ENCODE measurements at regions not wholly inside any gene's neighbourhood (a gene's known extent, or its start where the extent isn't known, plus 50 kb on each side); places are given as distances from the start of the nearest gene placed in this dataset.

DNA sequence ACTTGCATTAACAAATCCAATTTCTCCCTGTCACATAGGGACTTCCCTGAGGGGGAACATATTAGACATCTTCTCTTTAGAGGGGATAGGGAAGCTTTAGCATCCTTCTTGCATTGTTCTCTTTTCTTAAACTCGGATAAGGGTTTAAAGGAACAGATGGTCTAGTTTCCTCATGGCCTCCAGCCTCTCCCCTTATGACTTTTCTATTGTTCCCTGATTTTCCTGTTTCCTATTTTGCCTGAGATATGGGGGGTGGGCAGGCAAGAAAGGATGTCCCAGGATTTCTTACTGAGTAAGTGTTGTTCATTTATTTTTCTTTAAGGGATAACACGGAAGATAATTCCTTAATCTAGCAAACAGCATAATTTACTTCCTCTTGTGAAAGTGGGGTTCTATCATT is 107.7 kb upstream of the MAGEE2 start:
- TF ChIP-seq, protein P1, sequence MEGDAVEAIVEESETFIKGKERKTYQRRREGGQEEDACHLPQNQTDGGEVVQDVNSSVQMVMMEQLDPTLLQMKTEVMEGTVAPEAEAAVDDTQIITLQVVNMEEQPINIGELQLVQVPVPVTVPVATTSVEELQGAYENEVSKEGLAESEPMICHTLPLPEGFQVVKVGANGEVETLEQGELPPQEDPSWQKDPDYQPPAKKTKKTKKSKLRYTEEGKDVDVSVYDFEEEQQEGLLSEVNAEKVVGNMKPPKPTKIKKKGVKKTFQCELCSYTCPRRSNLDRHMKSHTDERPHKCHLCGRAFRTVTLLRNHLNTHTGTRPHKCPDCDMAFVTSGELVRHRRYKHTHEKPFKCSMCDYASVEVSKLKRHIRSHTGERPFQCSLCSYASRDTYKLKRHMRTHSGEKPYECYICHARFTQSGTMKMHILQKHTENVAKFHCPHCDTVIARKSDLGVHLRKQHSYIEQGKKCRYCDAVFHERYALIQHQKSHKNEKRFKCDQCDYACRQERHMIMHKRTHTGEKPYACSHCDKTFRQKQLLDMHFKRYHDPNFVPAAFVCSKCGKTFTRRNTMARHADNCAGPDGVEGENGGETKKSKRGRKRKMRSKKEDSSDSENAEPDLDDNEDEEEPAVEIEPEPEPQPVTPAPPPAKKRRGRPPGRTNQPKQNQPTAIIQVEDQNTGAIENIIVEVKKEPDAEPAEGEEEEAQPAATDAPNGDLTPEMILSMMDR (conservative IDR thresholded peaks at IDR 0.05; ENCODE audit: low read length) = no peak
- TF ChIP-seq EZH2phosphoT487 (IDR thresholded peaks at IDR 0.05; ENCODE audit: borderline replicate concordance, low read depth, low read length) = no peak
- intact Hi-C loops (cut with micrococcal nuclease; ENCODE audit: unreplicated experiment) = no loop called here
- CTCF ChIA-PET (ENCODE audit: unreplicated experiment) = no interaction called here
- POLR2A ChIA-PET = no interaction called here
- Histone ChIP-seq H3K27ac (ENCODE audit: low read depth, low read length, poor library complexity, severe bottlenecking) (no peak overlapping the region), H3K4me3 (ENCODE audit: low read depth, low read length, poor library complexity, severe bottlenecking) (no peak overlapping the region), H3K4me2 (ENCODE audit: low read length) (no peak overlapping the region), H3K9me2 (ENCODE audit: insufficient read depth, low read length) (no peaks in the 10 kb centered on the region), H4K20me1 (ENCODE audit: insufficient read depth, low read length) (no peaks in the 10 kb centered on the region), H3K79me2 (ENCODE audit: insufficient read depth, low read depth, low read length) (no peaks in the 10 kb centered on the region), H3K9me3 (ENCODE audit: low read length) (no peaks in the 10 kb centered on the region), H3K36me3 (ENCODE audit: insufficient read depth, low read length) (no peaks in the 10 kb centered on the region), H3K4me1 (ENCODE audit: insufficient read depth, low read length, poor library complexity, severe bottlenecking) (no peaks in the 10 kb centered on the region), H2AFZ (ENCODE audit: low read length) (no peak overlapping the region)
- BruUV-seq (replicated peaks) = no TSS peak
- DNase-seq (ENCODE audit: low spot score) = no peak

DNA sequence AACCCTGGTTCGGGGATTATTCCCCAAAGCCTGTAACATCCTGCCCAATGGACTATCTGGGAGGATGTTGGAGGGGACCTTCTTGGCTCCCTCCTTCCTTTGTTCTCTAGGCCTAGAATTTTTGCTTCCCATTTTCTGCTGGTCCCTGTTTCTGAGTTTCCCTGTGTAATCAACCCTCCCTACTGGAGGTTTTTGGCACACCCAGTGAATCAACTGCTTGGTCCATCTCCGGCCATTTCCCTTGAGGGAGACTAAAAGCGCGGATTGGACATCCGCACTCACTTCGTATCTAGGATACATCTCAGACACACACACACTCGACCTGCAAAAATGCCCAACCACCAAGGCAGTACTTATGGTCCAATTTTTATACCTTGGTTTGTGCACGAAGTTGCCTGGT is 108.2 kb upstream of the MAGEE2 start:
- TF ChIP-seq EZH2phosphoT487 (IDR thresholded peaks at IDR 0.05; ENCODE audit: borderline replicate concordance, low read depth, low read length) = no peak
- TF ChIP-seq, protein P1 (conservative IDR thresholded peaks at IDR 0.05; ENCODE audit: low read length) = no peak
- Histone ChIP-seq H3K4me2 (ENCODE audit: low read length) (no peak overlapping the region), H4K20me1 (ENCODE audit: insufficient read depth, low read length) (no peaks in the 10 kb centered on the region), H3K27ac (ENCODE audit: low read depth, low read length, poor library complexity, severe bottlenecking) (no peak overlapping the region), H3K4me3 (ENCODE audit: low read depth, low read length, poor library complexity, severe bottlenecking) (no peak overlapping the region), H3K36me3 (ENCODE audit: insufficient read depth, low read length) (no peaks in the 10 kb centered on the region), H3K79me2 (ENCODE audit: insufficient read depth, low read depth, low read length) (no peaks in the 10 kb centered on the region), H3K9me3 (ENCODE audit: low read length) (no peaks in the 10 kb centered on the region), H2AFZ (ENCODE audit: low read length) (no peak overlapping the region), H3K4me1 (ENCODE audit: insufficient read depth, low read length, poor library complexity, severe bottlenecking) (no peaks in the 10 kb centered on the region), H3K9me2 (ENCODE audit: insufficient read depth, low read length) (no peaks in the 10 kb centered on the region)
- intact Hi-C loops (cut with micrococcal nuclease; ENCODE audit: unreplicated experiment) = no loop called here
- ChIA-PET CTCF (ENCODE audit: unreplicated experiment) (no interaction called here), POLR2A (no interaction called here)
- BruUV-seq (replicated peaks) = no TSS peak
- DNase-seq (ENCODE audit: low spot score) = no peak

DNA sequence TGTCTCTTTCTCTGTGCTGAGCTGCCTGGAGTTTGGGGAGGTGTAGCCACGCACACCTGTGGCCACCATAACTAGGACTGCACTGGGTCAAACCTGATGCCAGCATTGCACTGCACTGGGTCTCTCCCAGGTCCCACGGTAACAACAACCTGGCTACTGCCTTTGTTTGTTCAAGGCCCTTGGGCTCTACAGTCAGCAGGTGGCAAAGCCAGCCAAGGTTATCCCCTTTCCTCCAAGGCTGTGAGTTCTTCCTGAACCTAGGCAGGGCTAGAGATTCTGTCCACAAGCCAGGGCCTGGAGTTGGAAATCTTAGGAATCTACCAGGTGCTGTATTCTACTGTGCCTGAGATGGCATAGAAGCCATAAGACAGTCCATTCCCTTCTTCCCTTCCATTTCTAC is 126.7 kb upstream of the MAGEE2 start:
- H3K9me2 ChIP-seq (ENCODE audit: insufficient read depth, low read length) = no peaks in the 10 kb centered on the region
- TF ChIP-seq, protein P1 (conservative IDR thresholded peaks at IDR 0.05; ENCODE audit: low read length) = no peak
- TF ChIP-seq EZH2phosphoT487 (IDR thresholded peaks at IDR 0.05; ENCODE audit: borderline replicate concordance, low read depth, low read length) = no peak
- BruUV-seq (replicated peaks) = no TSS peak
- no peaks in the 10 kb centered on the region for H3K9me3 ChIP-seq (ENCODE audit: low read length)
- no peak overlapping the region for H3K4me3 ChIP-seq (ENCODE audit: low read depth, low read length, poor library complexity, severe bottlenecking)
- no peaks in the 10 kb centered on the region for H4K20me1 ChIP-seq (ENCODE audit: insufficient read depth, low read length)
- no peak overlapping the region for H3K27ac ChIP-seq (ENCODE audit: low read depth, low read length, poor library complexity, severe bottlenecking)
- no peak for DNase-seq (ENCODE audit: low spot score)
- no peak overlapping the region for H2AFZ ChIP-seq (ENCODE audit: low read length)
- no peaks in the 10 kb centered on the region for H3K79me2 ChIP-seq (ENCODE audit: insufficient read depth, low read depth, low read length)
- H3K4me1 ChIP-seq (ENCODE audit: insufficient read depth, low read length, poor library complexity, severe bottlenecking) = no peaks in the 10 kb centered on the region
- H3K36me3 ChIP-seq (ENCODE audit: insufficient read depth, low read length) = no peaks in the 10 kb centered on the region
- H3K4me2 ChIP-seq (ENCODE audit: low read length) = no peak overlapping the region
- ChIA-PET CTCF (ENCODE audit: unreplicated experiment) (no interaction called here), POLR2A (no interaction called here)
- intact Hi-C loops (cut with micrococcal nuclease; ENCODE audit: unreplicated experiment) = no loop called here

Measured in OCI-LY7 (cell line).